ENCODE measurements at regions not wholly inside any gene's neighbourhood (a gene's known extent, or its start where the extent isn't known, plus 50 kb on each side); places are given as distances from the start of the nearest gene placed in this dataset.
"Not testable (repeated sequence)": the region's sequence is repeated elsewhere in the genome, so short reads cannot be mapped to it uniquely, and the experiment has no call there.

GRCh38 chr2:163953390-163953907, 217.6 kb upstream of the FIGN start:
- no peak for TF ChIP-seq CTCF (IDR thresholded peaks at IDR 0.05)
- no peak for TF ChIP-seq ZFX (IDR thresholded peaks at IDR 0.05; ENCODE audit: borderline replicate concordance)
- H3K27ac ChIP-seq: no peak overlapping the region

- no peak for TF ChIP-seq CTCF (IDR thresholded peaks at IDR 0.05)
- no peak for TF ChIP-seq ZFX (IDR thresholded peaks at IDR 0.05; ENCODE audit: borderline replicate concordance)
- no peak overlapping the region for H3K27ac ChIP-seq
Measured at GRCh38 chr2:163951312-163951711, 215.5 kb upstream of the FIGN start.

GRCh38 chr2:163949693-163950092, 213.9 kb upstream of the FIGN start:
- no peak overlapping the region for H3K27ac ChIP-seq
- no peak for TF ChIP-seq CTCF (IDR thresholded peaks at IDR 0.05)
- TF ChIP-seq ZFX (IDR thresholded peaks at IDR 0.05; ENCODE audit: borderline replicate concordance): no peak

GRCh38 chr2:163944347-163944737, 208.5 kb upstream of the FIGN start:
- H3K27ac ChIP-seq: no peak overlapping the region
- TF ChIP-seq CTCF (IDR thresholded peaks at IDR 0.05) (no peak), ZFX (IDR thresholded peaks at IDR 0.05; ENCODE audit: borderline replicate concordance) (no peak)

- no peak overlapping the region for H3K27ac ChIP-seq
- TF ChIP-seq ZFX (IDR thresholded peaks at IDR 0.05; ENCODE audit: borderline replicate concordance) (no peak), CTCF (IDR thresholded peaks at IDR 0.05) (no peak)
Measured at GRCh38 chr2:163943403-163944346, 207.9 kb upstream of the FIGN start.

GRCh38 chr2:163934131-163934530, 198.3 kb upstream of the FIGN start:
- TF ChIP-seq ZFX (IDR thresholded peaks at IDR 0.05; ENCODE audit: borderline replicate concordance) (no peak), CTCF (IDR thresholded peaks at IDR 0.05) (no peak)
- H3K27ac ChIP-seq: no peak overlapping the region

- H3K27ac ChIP-seq: no peak overlapping the region
- no peak for TF ChIP-seq ZFX (IDR thresholded peaks at IDR 0.05; ENCODE audit: borderline replicate concordance)
- TF ChIP-seq CTCF (IDR thresholded peaks at IDR 0.05): no peak
Measured at GRCh38 chr2:163919717-163920116, 183.9 kb upstream of the FIGN start.

- not testable (repeated sequence) for H3K27ac ChIP-seq
Measured at GRCh38 chr2:163914486-163914885, 178.7 kb upstream of the FIGN start.

GRCh38 chr2:163913532-163913944, 177.7 kb upstream of the FIGN start:
- not testable (repeated sequence) for H3K27ac ChIP-seq
